GM19035 (cell line): ENCODE measurements at regions not wholly inside any gene's neighbourhood (a gene's known extent, or its start where the extent isn't known, plus 50 kb on each side); places are given as distances from the start of the nearest gene placed in this dataset.
"Not testable (repeated sequence)": the region's sequence is repeated elsewhere in the genome, so short reads cannot be mapped to it uniquely, and the experiment has no call there.

Source experiments
- ATAC-seq: cut with Tn5 transposase; IDR thresholded peaks from one replicate; pipeline ENCODE4 v1.9.1; 2021; ENCODE audit not compliant: unreplicated experiment

- no peak for ATAC-seq
Observed at GRCh38 chr2:58398406-58398805, 157.3 kb upstream of the FANCL start.

- ATAC-seq = no peak
Observed at GRCh38 chr2:58387701-58388100, 146.6 kb upstream of the FANCL start.

GRCh38 chr2:58386904-58387303 lies 145.8 kb upstream of the FANCL start:
- ATAC-seq = not testable (repeated sequence)

- ATAC-seq = no peak
Observed at GRCh38 chr2:58378152-58378551, 137.0 kb upstream of the FANCL start.

GRCh38 chr2:58377181-58377580 lies 136.1 kb upstream of the FANCL start:
- no peak for ATAC-seq

- ATAC-seq = peak; percentile 65
Observed at GRCh38 chr2:58376592-58376991, 135.5 kb upstream of the FANCL start.

GRCh38 chr2:58369594-58369993 lies 128.5 kb upstream of the FANCL start:
- no peak for ATAC-seq

GRCh38 chr2:58364098-58364497 lies 123.0 kb upstream of the FANCL start:
- ATAC-seq = no peak

GRCh38 chr2:58358026-58358425 lies 116.9 kb upstream of the FANCL start:
- ATAC-seq = no peak

- ATAC-seq = no peak
Observed at GRCh38 chr2:58357521-58357920, 116.4 kb upstream of the FANCL start.

GRCh38 chr2:58354230-58354629 lies 113.1 kb upstream of the FANCL start:
- no peak for ATAC-seq

GRCh38 chr2:58350484-58350883 lies 109.4 kb upstream of the FANCL start:
- peak; percentile 95 for ATAC-seq

GRCh38 chr2:58347810-58348209 lies 106.7 kb upstream of the FANCL start:
- ATAC-seq = no peak

- no peak for ATAC-seq
Observed at GRCh38 chr2:58341047-58341446, 99.9 kb upstream of the FANCL start.

- ATAC-seq = no peak
Observed at GRCh38 chr2:58339548-58340243, 98.6 kb upstream of the FANCL start.

- no peak for ATAC-seq
Observed at GRCh38 chr2:58336416-58336815, 95.3 kb upstream of the FANCL start.

- ATAC-seq = no peak
Observed at GRCh38 chr2:58334414-58334813, 93.3 kb upstream of the FANCL start.

GRCh38 chr2:58325296-58325895 lies 84.3 kb upstream of the FANCL start:
- not testable (repeated sequence) for ATAC-seq

GRCh38 chr2:58319481-58319880 lies 78.4 kb upstream of the FANCL start:
- ATAC-seq = no peak

GRCh38 chr2:58318949-58319348 lies 77.8 kb upstream of the FANCL start:
- not testable (repeated sequence) for ATAC-seq

- ATAC-seq = no peak
Observed at GRCh38 chr2:58313926-58314325, 72.8 kb upstream of the FANCL start.

- no peak for ATAC-seq
Observed at GRCh38 chr2:58308435-58308834, 67.3 kb upstream of the FANCL start.

- no peak for ATAC-seq
Observed at GRCh38 chr2:58304843-58305242, 63.7 kb upstream of the FANCL start.
